GM12892 (cell line): ENCODE measurements at regions not wholly inside any gene's neighbourhood (a gene's known extent, or its start where the extent isn't known, plus 50 kb on each side); places are given as distances from the start of the nearest gene placed in this dataset.

ENCODE experiments used
- POLR2A ChIP-seq: IDR thresholded peaks from 2 replicates; pipeline ENCODE4 v1.6.1; 2011; ENCODE audit warnings: low read depth, low read length, control low read depth
- POLR2AphosphoS5 ChIP-seq: IDR thresholded peaks from 2 replicates; pipeline ENCODE4 v1.6.1; 2011; ENCODE audit warnings: low read depth, low read length, control low read depth
- TAF1 ChIP-seq: IDR thresholded peaks from 2 replicates; pipeline ENCODE4 v1.6.1; 2011; ENCODE audit warnings: low read depth, mild to moderate bottlenecking, control low read depth, low read length, borderline replicate concordance

DNA sequence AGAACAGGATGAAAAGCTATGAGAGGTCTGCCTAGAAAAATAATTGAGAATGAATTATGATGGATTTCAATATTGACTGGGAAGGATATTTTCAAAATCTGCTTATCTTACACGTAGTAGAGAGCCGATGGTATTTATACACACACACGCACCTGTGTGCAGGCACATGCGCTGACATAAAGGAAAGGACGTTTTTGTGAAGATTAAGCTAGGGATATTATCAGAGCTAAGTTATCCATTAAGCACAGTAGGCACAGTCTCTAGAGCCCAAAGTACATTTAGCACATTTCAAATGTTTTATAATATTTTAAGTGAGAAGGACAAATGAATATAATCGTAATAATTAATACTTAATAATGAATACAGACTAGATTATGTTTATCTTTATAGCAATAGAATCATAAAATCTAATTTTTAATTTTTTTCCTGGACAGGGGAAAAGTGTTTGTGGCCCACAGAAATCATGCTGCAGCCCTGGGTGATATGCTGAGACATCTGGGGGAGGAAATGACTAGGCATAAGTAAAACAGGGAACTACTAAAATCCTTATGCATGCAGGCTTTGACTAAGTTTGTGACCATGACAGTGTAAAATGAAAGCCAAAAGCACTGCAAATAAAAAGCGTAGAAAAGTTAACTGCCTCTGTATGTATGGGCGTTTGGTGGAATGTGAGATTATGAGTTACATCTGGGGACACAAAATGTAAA lies 146.1 kb downstream of the KITLG start:
- TF ChIP-seq POLR2AphosphoS5, result no peak
- TF ChIP-seq POLR2A, result no peak
- no peak for TF ChIP-seq TAF1
